ENCODE measurements at regions not wholly inside any gene's neighbourhood (a gene's known extent, or its start where the extent isn't known, plus 50 kb on each side); places are given as distances from the start of the nearest gene placed in this dataset.
"Not testable (repeated sequence)": the region's sequence is repeated elsewhere in the genome, so short reads cannot be mapped to it uniquely, and the experiment has no call there.

- in situ Hi-C loops (cut with HindIII; ENCODE audit: low pct_ligation_motif_present, low sequenced_read_pairs), result no loop called here
- no peaks in the 10 kb centered on the region for H3K27me3 ChIP-seq (replicated peaks)
- H3K4me3 ChIP-seq (ENCODE audit: low read depth, low read length), result no peak overlapping the region
- H3K36me3 ChIP-seq (replicated peaks), result no peaks in the 10 kb centered on the region
- no peak for DNase-seq
- no peak for TF ChIP-seq CTCF (IDR thresholded peaks at IDR 0.05; ENCODE audit: low read depth, low read length, missing control alignments)
- no peak overlapping the region for H3K27ac ChIP-seq
These were observed 1487.7 kb upstream of the ADGRL3 start for GRCh38 chr4:59712470-59712869.

GRCh38 chr4:59724286-59724685 lies 1475.8 kb upstream of the ADGRL3 start:
- DNase-seq; H3K27ac ChIP-seq; H3K4me3 ChIP-seq (ENCODE audit: low read depth, low read length); H3K27me3 ChIP-seq (replicated peaks); H3K36me3 ChIP-seq (replicated peaks); in situ Hi-C loops (cut with HindIII; ENCODE audit: low pct_ligation_motif_present, low sequenced_read_pairs): not testable (repeated sequence)

- H3K27ac ChIP-seq, result no peak overlapping the region
- H3K4me3 ChIP-seq (ENCODE audit: low read depth, low read length), result no peak overlapping the region
- no peak for DNase-seq
- in situ Hi-C loops (cut with HindIII; ENCODE audit: low pct_ligation_motif_present, low sequenced_read_pairs), result no loop called here
- H3K36me3 ChIP-seq (replicated peaks), result no peaks in the 10 kb centered on the region
- H3K27me3 ChIP-seq (replicated peaks), result no peaks in the 10 kb centered on the region
- TF ChIP-seq CTCF (IDR thresholded peaks at IDR 0.05; ENCODE audit: low read depth, low read length, missing control alignments), result no peak
These were observed 1472.4 kb upstream of the ADGRL3 start for GRCh38 chr4:59727745-59728144.

- Histone ChIP-seq H3K27ac (no peak overlapping the region), H3K4me3 (ENCODE audit: low read depth, low read length) (no peak overlapping the region), H3K27me3 (replicated peaks) (no peaks in the 10 kb centered on the region), H3K36me3 (replicated peaks) (no peaks in the 10 kb centered on the region)
- DNase-seq, result peak; percentile 9
- in situ Hi-C loops (cut with HindIII; ENCODE audit: low pct_ligation_motif_present, low sequenced_read_pairs), result no loop called here
- no peak for TF ChIP-seq CTCF (IDR thresholded peaks at IDR 0.05; ENCODE audit: low read depth, low read length, missing control alignments)
These were observed 1471.6 kb upstream of the ADGRL3 start for GRCh38 chr4:59728496-59728895.

- DNase-seq, result no peak
- Histone ChIP-seq H3K4me3 (ENCODE audit: low read depth, low read length) (no peak overlapping the region), H3K36me3 (replicated peaks) (no peaks in the 10 kb centered on the region), H3K27me3 (replicated peaks) (no peaks in the 10 kb centered on the region), H3K27ac (no peak overlapping the region)
- no peak for TF ChIP-seq CTCF (IDR thresholded peaks at IDR 0.05; ENCODE audit: low read depth, low read length, missing control alignments)
- in situ Hi-C loops (cut with HindIII; ENCODE audit: low pct_ligation_motif_present, low sequenced_read_pairs), result no loop called here
These were observed 1470.8 kb upstream of the ADGRL3 start for GRCh38 chr4:59729321-59729720.

GRCh38 chr4:59748433-59748832 lies 1451.7 kb upstream of the ADGRL3 start:
- Histone ChIP-seq H3K36me3 (replicated peaks) (no peaks in the 10 kb centered on the region), H3K27ac (no peak overlapping the region), H3K27me3 (replicated peaks) (no peaks in the 10 kb centered on the region), H3K4me3 (ENCODE audit: low read depth, low read length) (no peak overlapping the region)
- in situ Hi-C loops (cut with HindIII; ENCODE audit: low pct_ligation_motif_present, low sequenced_read_pairs), result no loop called here
- no peak for TF ChIP-seq CTCF (IDR thresholded peaks at IDR 0.05; ENCODE audit: low read depth, low read length, missing control alignments)
- no peak for DNase-seq
